ENCODE measurements at regions not wholly inside any gene's neighbourhood (a gene's known extent, or its start where the extent isn't known, plus 50 kb on each side); places are given as distances from the start of the nearest gene placed in this dataset.

DNA sequence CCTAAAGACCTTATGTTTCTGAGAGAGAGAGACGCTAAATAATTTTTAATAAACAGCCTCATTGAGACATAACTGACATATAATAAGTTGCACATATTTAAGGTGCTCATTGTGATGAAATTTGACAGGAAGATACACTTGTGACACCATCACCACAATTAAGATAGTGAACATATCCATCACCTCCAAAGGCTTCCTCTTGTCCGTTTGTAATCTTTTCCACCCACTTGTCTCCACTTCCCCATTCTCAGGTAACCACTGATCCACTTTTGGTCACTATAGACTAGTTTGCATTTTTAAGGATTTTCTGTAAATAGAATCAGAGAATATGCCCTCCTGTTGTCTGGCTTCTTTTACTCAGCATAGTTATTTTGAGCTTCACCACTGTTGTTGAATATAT, 195.1 kb upstream of the WDR11 start:
- TF ChIP-seq POLR2AphosphoS5 (IDR thresholded peaks at IDR 0.05; ENCODE audit: borderline replicate concordance, low read depth, low read length) (no peak), EZH2 (IDR thresholded peaks at IDR 0.05) (no peak), FOXP2 (optimal IDR thresholded peaks at IDR 0.05; ENCODE audit: control extremely low read depth, extremely low read length, insufficient read depth) (no peak)
